OCI-LY3 (cell line): ENCODE measurements at regions not wholly inside any gene's neighbourhood (a gene's known extent, or its start where the extent isn't known, plus 50 kb on each side); places are given as distances from the start of the nearest gene placed in this dataset.
A peak's percentile ranks its signal among the peaks of the same experiment; 100 is the strongest.

Experiments
- H2AFZ ChIP-seq: fragments of 200-600, 300-600 bp; shearing (Covaris generic); 2 replicates; pipeline ENCODE4 v1.6.0; 2014; ENCODE audit warnings: antibody characterized with exemption, low read depth, low read length
- H3K27ac ChIP-seq: fragments of 200-600, 300-600 bp; sonication (generic); 2 replicates; pipeline ENCODE4 v1.5.1; 2014; ENCODE audit warnings: mild to moderate bottlenecking, low read length, moderate library complexity, mixed read lengths
- H3K27me3 ChIP-seq: fragments of 200-600, 300-600 bp; sonication (generic); 2 replicates; pipeline ENCODE4 v1.6.1; 2014; ENCODE audit warnings: low read depth, low read length, mixed read lengths
- H3K36me3 ChIP-seq: fragments of 200-600, 300-600 bp; sonication (generic); replicated peaks from 2 replicates; pipeline ENCODE3; 2014; ENCODE audit warnings: low read depth, low read length, mixed read lengths
- H3K4me1 ChIP-seq: fragments of 300-600, 200-600 bp; sonication (generic); 2 replicates; pipeline ENCODE4 v1.6.1; 2014; ENCODE audit warnings: low read length, mixed read lengths
- H3K4me2 ChIP-seq: fragments of 200-600, 300-600 bp; sonication (generic); 2 replicates; pipeline ENCODE4 v1.6.1; 2014; ENCODE audit warnings: low read length, mixed read lengths
- H3K4me3 ChIP-seq: fragments of 300-600, 200-600 bp; sonication (generic); 2 replicates; pipeline ENCODE4 v1.5.1; 2014; ENCODE audit warnings: antibody characterized with exemption, mild to moderate bottlenecking, low read length, moderate library complexity
- H3K79me2 ChIP-seq: fragments of 300-600, 200-600 bp; shearing (Covaris generic); 2 replicates; pipeline ENCODE4 v1.6.1; 2014; ENCODE audit warnings: mild to moderate bottlenecking, low read length, mixed read lengths
- H3K9ac ChIP-seq: fragments of 300-600, 200-600 bp; shearing (Covaris generic); 2 replicates; pipeline ENCODE4 v1.6.0; 2014; ENCODE audit warnings: mild to moderate bottlenecking, low read length, moderate library complexity
- H3K9me3 ChIP-seq: fragments of 200-600, 300-600 bp; shearing (Covaris generic); 2 replicates; pipeline ENCODE4 v1.6.1; 2014; ENCODE audit warnings: low read length, mixed read lengths; ENCODE audit not compliant: insufficient read depth
- H4K20me1 ChIP-seq: fragments of 200-600, 300-600 bp; sonication (generic); 2 replicates; pipeline ENCODE4 v1.6.1; 2016; ENCODE audit warnings: low read length, mixed read lengths; ENCODE audit not compliant: insufficient read depth
- EZH2phosphoT487 ChIP-seq: fragments of 200-600 bp; shearing (Covaris generic); IDR thresholded peaks from 2 replicates; pipeline ENCODE4 v1.6.1; 2018; ENCODE audit warnings: antibody characterized with exemption, mixed run types, low read depth
- TF ChIP-seq, protein P1 (sequence below): fragments of 200-600, 300-600 bp; sonication (generic); IDR thresholded peaks from 2 replicates; pipeline ENCODE4 v1.5.1; 2014; ENCODE audit warnings: antibody characterized with exemption, low read length, low read depth

- Histone ChIP-seq H4K20me1 (no peaks in the 10 kb centered on the region), H3K27me3 (no peaks in the 10 kb centered on the region), H2AFZ (no peak overlapping the region), H3K4me1 (peaks cover 5% of the 10 kb centered on the region; the same call in 1 of the 2 replicates), H3K4me2 (no peak overlapping the region), H3K27ac (no peak overlapping the region), H3K79me2 (no peaks in the 10 kb centered on the region), H3K9me3 (no peaks in the 10 kb centered on the region), H3K36me3 (no peaks in the 10 kb centered on the region), H3K4me3 (no peak overlapping the region), H3K9ac (no peak overlapping the region)
- no peak for TF ChIP-seq EZH2phosphoT487
- TF ChIP-seq, protein P1, sequence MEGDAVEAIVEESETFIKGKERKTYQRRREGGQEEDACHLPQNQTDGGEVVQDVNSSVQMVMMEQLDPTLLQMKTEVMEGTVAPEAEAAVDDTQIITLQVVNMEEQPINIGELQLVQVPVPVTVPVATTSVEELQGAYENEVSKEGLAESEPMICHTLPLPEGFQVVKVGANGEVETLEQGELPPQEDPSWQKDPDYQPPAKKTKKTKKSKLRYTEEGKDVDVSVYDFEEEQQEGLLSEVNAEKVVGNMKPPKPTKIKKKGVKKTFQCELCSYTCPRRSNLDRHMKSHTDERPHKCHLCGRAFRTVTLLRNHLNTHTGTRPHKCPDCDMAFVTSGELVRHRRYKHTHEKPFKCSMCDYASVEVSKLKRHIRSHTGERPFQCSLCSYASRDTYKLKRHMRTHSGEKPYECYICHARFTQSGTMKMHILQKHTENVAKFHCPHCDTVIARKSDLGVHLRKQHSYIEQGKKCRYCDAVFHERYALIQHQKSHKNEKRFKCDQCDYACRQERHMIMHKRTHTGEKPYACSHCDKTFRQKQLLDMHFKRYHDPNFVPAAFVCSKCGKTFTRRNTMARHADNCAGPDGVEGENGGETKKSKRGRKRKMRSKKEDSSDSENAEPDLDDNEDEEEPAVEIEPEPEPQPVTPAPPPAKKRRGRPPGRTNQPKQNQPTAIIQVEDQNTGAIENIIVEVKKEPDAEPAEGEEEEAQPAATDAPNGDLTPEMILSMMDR = no peak
Observed at GRCh38 chr11:29351301-29351873, 665.4 kb downstream of the KCNA4 start.

DNA sequence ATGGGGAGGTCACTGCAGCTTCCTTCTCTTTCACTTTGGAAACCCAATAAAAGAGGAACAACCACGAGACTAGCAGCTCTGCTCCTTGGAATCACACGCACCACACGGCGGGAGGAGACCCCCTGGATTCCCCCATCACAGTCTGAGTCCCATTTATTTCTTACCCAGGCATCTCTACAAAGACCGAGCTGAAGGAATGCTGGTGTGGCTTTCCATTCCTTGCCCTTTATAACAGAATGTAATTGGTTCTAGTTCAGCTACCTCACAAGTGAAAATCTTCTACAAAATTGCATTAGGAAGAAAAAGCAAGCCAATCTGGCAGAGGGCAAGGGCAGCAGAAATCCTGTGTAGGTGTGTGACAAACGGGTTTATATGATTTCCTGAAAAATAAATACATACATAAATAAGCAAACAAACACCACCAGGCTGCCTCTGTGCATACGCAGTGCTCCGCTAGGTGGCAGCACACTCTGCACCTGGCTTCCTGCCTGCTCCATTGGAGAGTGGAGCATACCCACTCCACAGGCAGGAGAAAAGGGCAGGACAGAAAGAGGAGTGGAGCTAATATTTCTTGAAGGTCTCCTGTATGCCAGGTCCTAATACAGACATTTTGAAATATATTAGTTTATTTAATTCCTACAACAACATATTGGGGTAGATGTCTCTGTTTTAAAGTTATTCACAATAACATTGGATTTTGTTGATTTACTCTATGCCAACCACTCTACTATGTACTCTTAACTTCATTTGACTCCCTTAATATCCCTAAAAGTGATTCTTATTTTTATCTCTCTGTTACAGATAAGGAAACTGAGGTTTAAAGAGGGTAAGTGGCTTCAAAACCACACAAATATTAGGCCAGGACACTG, 673.1 kb downstream of the KCNA4 start:
- Histone ChIP-seq H3K4me1 (no peaks in the 10 kb centered on the region), H3K4me3 (peak overlapping the region; percentile 71), H2AFZ (peak overlapping the region; percentile 85), H3K79me2 (no peaks in the 10 kb centered on the region), H3K4me2 (peak overlapping the region; percentile 64), H3K27ac (no peak overlapping the region), H3K36me3 (no peaks in the 10 kb centered on the region), H3K9me3 (no peaks in the 10 kb centered on the region), H4K20me1 (no peaks in the 10 kb centered on the region), H3K27me3 (no peaks in the 10 kb centered on the region), H3K9ac (peak overlapping the region; percentile 25)
- no peak for TF ChIP-seq EZH2phosphoT487
- TF ChIP-seq, protein P1 = peak; percentile 96

- H2AFZ ChIP-seq = no peak overlapping the region
- H3K4me3 ChIP-seq = no peak overlapping the region
Observed at GRCh38 chr11:29336727-29337575, 679.9 kb downstream of the KCNA4 start.

More at GRCh38 chr11:29336727-29337575, 679.9 kb downstream of the KCNA4 start:
- Histone ChIP-seq H4K20me1 (no peaks in the 10 kb centered on the region), H3K27ac (no peak overlapping the region), H3K79me2 (no peaks in the 10 kb centered on the region), H3K4me2 (no peak overlapping the region), H3K9me3 (no peaks in the 10 kb centered on the region), H3K27me3 (peaks cover 19% of the 10 kb centered on the region), H3K36me3 (no peaks in the 10 kb centered on the region), H3K9ac (no peak overlapping the region), H3K4me1 (peaks cover 5% of the 10 kb centered on the region)
- no peak for TF ChIP-seq EZH2phosphoT487
- TF ChIP-seq, protein P1 = no peak
